Neuronal stem cell (in vitro differentiated cells): ENCODE measurements at regions not wholly inside any gene's neighbourhood (a gene's known extent, or its start where the extent isn't known, plus 50 kb on each side); places are given as distances from the start of the nearest gene placed in this dataset.
A peak's percentile ranks its signal among the peaks of the same experiment; 100 is the strongest.

Experiments
- DNase-seq: peaks from one replicate; pipeline ENCODE4 v3.0.0-alpha.2; 2013; ENCODE audit warnings: low spot score
- H2AFZ ChIP-seq: one replicate; pipeline ENCODE4 v1.6.1; 2013; ENCODE audit warnings: mild to moderate bottlenecking, low read length, inconsistent platforms
- H2AK5ac ChIP-seq: 2 replicates; pipeline ENCODE4 v1.6.1; 2013; ENCODE audit warnings: low read depth, mild to moderate bottlenecking, inconsistent platforms, low read length, moderate library complexity, mixed read lengths
- H2BK120ac ChIP-seq: 2 replicates; pipeline ENCODE4 v1.6.1; 2013; ENCODE audit warnings: low read depth, mild to moderate bottlenecking, inconsistent platforms, low read length, moderate library complexity, mixed read lengths
- H2BK12ac ChIP-seq: one replicate; pipeline ENCODE4 v1.6.1; 2013; ENCODE audit warnings: low read length, inconsistent platforms
- H2BK15ac ChIP-seq: 2 replicates; pipeline ENCODE4 v1.6.1; 2013; ENCODE audit warnings: mild to moderate bottlenecking, low read length, inconsistent platforms, mixed read lengths
- H2BK5ac ChIP-seq: one replicate; pipeline ENCODE4 v1.6.1; 2013; ENCODE audit warnings: inconsistent platforms, mild to moderate bottlenecking, low read length, moderate library complexity
- H3K14ac ChIP-seq: one replicate; pipeline ENCODE4 v1.6.1; 2013; ENCODE audit warnings: low read length, inconsistent platforms
- H3K18ac ChIP-seq: 2 replicates; pipeline ENCODE4 v1.6.1; 2013; ENCODE audit warnings: low read length, inconsistent platforms
- H3K23ac ChIP-seq: 2 replicates; pipeline ENCODE4 v1.6.1; 2013; ENCODE audit warnings: low read depth, mild to moderate bottlenecking, mixed read lengths, low read length, inconsistent platforms; ENCODE audit not compliant: poor library complexity
- H3K27ac ChIP-seq: replicated peaks from 3 replicates; pipeline ENCODE4 v1.5.1; 2013; ENCODE audit warnings: low read length, inconsistent platforms
- H3K27me3 ChIP-seq, 3 experiments: 2 replicates each; pipeline ENCODE4 v1.6.1; 2013; ENCODE audit warnings: low read length in 3 of 3, mild to moderate bottlenecking in 2 of 3, inconsistent platforms in 1 of 3, low read depth in 1 of 3, mixed read lengths in 1 of 3, moderate library complexity in 1 of 3; ENCODE audit not compliant: control insufficient read depth in 3 of 3, insufficient read depth in 3 of 3
- H3K36me3 ChIP-seq, 2 donors: replicated peaks in 1 of 2; 2 replicates each; pipeline ENCODE4 v1.6.1; 2013; ENCODE audit warnings: low read length in 2 of 2; ENCODE audit not compliant: control insufficient read depth in 2 of 2, insufficient read depth in 2 of 2
- H3K4ac ChIP-seq: 2 replicates; pipeline ENCODE4 v1.6.1; 2013; ENCODE audit warnings: inconsistent platforms, mild to moderate bottlenecking, low read length, moderate library complexity
- H3K4me1 ChIP-seq, 2 donors: 1 replicate in 1 of 2; 2 replicates in 1 of 2; pipeline ENCODE4 v1.6.1; 2013; ENCODE audit warnings: low read length in 2 of 2, low read depth in 1 of 2; ENCODE audit not compliant: control insufficient read depth in 2 of 2, insufficient read depth in 1 of 2
- H3K4me2 ChIP-seq: one replicate; pipeline ENCODE4 v1.6.1; 2013; ENCODE audit warnings: mild to moderate bottlenecking, low read length, inconsistent platforms; ENCODE audit not compliant: insufficient read depth, poor library complexity, severe bottlenecking
- H3K4me3 ChIP-seq, 2 donors: 2 replicates each; pipeline ENCODE4 v1.5.1; 2013; ENCODE audit warnings: low read length in 2 of 2, mild to moderate bottlenecking in 2 of 2, inconsistent platforms in 1 of 2, moderate library complexity in 1 of 2
- H3K79me1 ChIP-seq: one replicate; pipeline ENCODE4 v1.6.1; 2013; ENCODE audit warnings: low read depth, mild to moderate bottlenecking, inconsistent platforms, low read length, moderate library complexity
- H3K9ac ChIP-seq: one replicate; pipeline ENCODE4 v1.6.1; 2013; ENCODE audit warnings: mild to moderate bottlenecking, low read depth, low read length, inconsistent platforms; ENCODE audit not compliant: poor library complexity
- H3K9me3 ChIP-seq, 2 donors: replicated peaks in 1 of 2; 2 replicates each; pipeline versions ENCODE3 to v1.6.1; 2013; ENCODE audit warnings: low read length in 2 of 2, mild to moderate bottlenecking in 2 of 2, inconsistent platforms in 1 of 2, low read depth in 1 of 2, mixed read lengths in 1 of 2, moderate library complexity in 1 of 2; ENCODE audit not compliant: control insufficient read depth in 2 of 2, insufficient read depth in 1 of 2
- H4K8ac ChIP-seq: one replicate; pipeline ENCODE4 v1.6.1; 2013; ENCODE audit warnings: low read depth, mild to moderate bottlenecking, inconsistent platforms, low read length, moderate library complexity
- H4K91ac ChIP-seq: one replicate; pipeline ENCODE4 v1.6.1; 2013; ENCODE audit warnings: low read length, low read depth, mild to moderate bottlenecking, inconsistent platforms; ENCODE audit not compliant: poor library complexity
- WGBS, 2 donors: extraction: QIAGEN DNeasy Blood & Tissue Kit; methylation state at CpG; one replicate each; pipeline ENCODE4 v1.1.7; 2013; ENCODE audit warnings: missing lambda C conversion rate in 2 of 2, mixed read lengths in 1 of 2; ENCODE audit not compliant: insufficient read length in 2 of 2, insufficient replicate concordance in 1 of 2; ENCODE audit errors: extremely low coverage in 2 of 2; 5-methylcytosine and 5-hydroxymethylcytosine counted together

GRCh38 chr3:177842743-177843734 is 645.8 kb upstream of the TBL1XR1 start:
- Histone ChIP-seq H2BK120ac (no peak overlapping the region), H2AK5ac (no peak overlapping the region), H4K91ac (no peak overlapping the region), H3K27me3 (no peaks in the 10 kb centered on the region), H3K79me1 (no peaks in the 10 kb centered on the region), H3K36me3 (no peaks in the 10 kb centered on the region), H3K14ac (no peak overlapping the region), H3K4me2 (no peak overlapping the region), H3K18ac (no peak overlapping the region), H3K4ac (no peak overlapping the region), H4K8ac (no peak overlapping the region), H3K9ac (no peak overlapping the region), H2AFZ (no peak overlapping the region), H3K27ac (no peak overlapping the region), H3K4me3 (no peak overlapping the region), H2BK15ac (no peak overlapping the region), H3K4me1 (peaks cover 0 to 2% of the 10 kb centered on the region in 2 donors), H2BK5ac (no peak overlapping the region), H3K23ac (no peak overlapping the region), H2BK12ac (no peak overlapping the region), H3K9me3 (no peaks in the 10 kb centered on the region)
- no peak for DNase-seq
- WGBS, 2 donors: no CpG with 5 or more reads among the region's 8 CpGs

- Histone ChIP-seq H2BK12ac (no peak overlapping the region), H3K4ac (no peak overlapping the region), H3K27me3 (no peaks in the 10 kb centered on the region), H2AFZ (no peak overlapping the region), H3K4me3 (no peak overlapping the region), H3K27ac (no peak overlapping the region), H3K4me1 (peaks cover 0 to 2% of the 10 kb centered on the region in 2 donors), H3K18ac (no peak overlapping the region), H3K23ac (no peak overlapping the region), H2BK120ac (no peak overlapping the region), H2BK15ac (no peak overlapping the region), H3K36me3 (no peaks in the 10 kb centered on the region), H2AK5ac (no peak overlapping the region), H3K9me3 (peaks cover 0 to 2% of the 10 kb centered on the region in 2 donors), H3K14ac (no peak overlapping the region), H3K4me2 (no peak overlapping the region), H2BK5ac (no peak overlapping the region), H3K9ac (no peak overlapping the region), H4K91ac (no peak overlapping the region), H3K79me1 (no peaks in the 10 kb centered on the region), H4K8ac (no peak overlapping the region)
- WGBS, 2 donors: no CpG with 5 or more reads among the region's 3 CpGs
- DNase-seq: no peak
Observed at GRCh38 chr3:177852001-177852807, 654.9 kb upstream of the TBL1XR1 start.

GRCh38 chr3:177855021-177855420 is 657.7 kb upstream of the TBL1XR1 start:
- Histone ChIP-seq H3K27ac (no peak overlapping the region), H3K4me3 (no peak overlapping the region), H3K4ac (no peak overlapping the region), H3K14ac (no peak overlapping the region), H3K23ac (no peak overlapping the region), H2AFZ (no peak overlapping the region), H3K4me2 (no peak overlapping the region), H2BK5ac (no peak overlapping the region), H3K36me3 (no peaks in the 10 kb centered on the region), H3K9me3 (peaks cover 1 to 2% of the 10 kb centered on the region in 2 donors), H3K27me3 (no peaks in the 10 kb centered on the region), H4K91ac (no peak overlapping the region), H2AK5ac (no peak overlapping the region), H3K9ac (no peak overlapping the region), H3K79me1 (no peaks in the 10 kb centered on the region), H2BK12ac (no peak overlapping the region), H3K18ac (no peak overlapping the region), H2BK15ac (no peak overlapping the region), H3K4me1 (no peaks in the 10 kb centered on the region), H4K8ac (no peak overlapping the region), H2BK120ac (no peak overlapping the region)
- no CpG with 5 or more reads among the region's 2 CpGs for WGBS, 2 donors
- no peak for DNase-seq

- Histone ChIP-seq H3K27me3 (no peaks in the 10 kb centered on the region), H4K91ac (no peak overlapping the region), H2AFZ (no peak overlapping the region), H2BK5ac (no peak overlapping the region), H2BK12ac (no peak overlapping the region), H2BK120ac (no peak overlapping the region), H3K4ac (no peak overlapping the region), H2BK15ac (no peak overlapping the region), H2AK5ac (no peak overlapping the region), H4K8ac (no peak overlapping the region), H3K4me3 (no peak overlapping the region), H3K36me3 (no peaks in the 10 kb centered on the region), H3K4me1 (peaks cover 0 to 2% of the 10 kb centered on the region in 2 donors), H3K9me3 (peaks cover 6 to 17% of the 10 kb centered on the region in 2 donors), H3K23ac (no peak overlapping the region), H3K14ac (peak overlapping the region; percentile 8), H3K27ac (no peak overlapping the region), H3K79me1 (no peaks in the 10 kb centered on the region), H3K18ac (peak overlapping the region; percentile 38), H3K4me2 (no peak overlapping the region), H3K9ac (no peak overlapping the region)
- no CpG with 5 or more reads among the region's 8 CpGs for WGBS, 2 donors
- no peak for DNase-seq
Observed at GRCh38 chr3:177860184-177860583, 662.9 kb upstream of the TBL1XR1 start.
